ENCODE measurements at regions not wholly inside any gene's neighbourhood (a gene's known extent, or its start where the extent isn't known, plus 50 kb on each side); places are given as distances from the start of the nearest gene placed in this dataset.

GRCh38 chr6:113646701-113647100, 210.4 kb upstream of the MARCKS start:
- TF ChIP-seq POLR2A (IDR thresholded peaks at IDR 0.05; ENCODE audit: low read length) (no peak), GATA1 (IDR thresholded peaks at IDR 0.05; ENCODE audit: low read depth, low read length) (no peak)
